K562 (cell line): ENCODE measurements at regions not wholly inside any gene's neighbourhood (a gene's known extent, or its start where the extent isn't known, plus 50 kb on each side); places are given as distances from the start of the nearest gene placed in this dataset.

ENCODE experiments used
- ATAC-seq: fragments of 200-7000 bp; cut with Tn5 transposase; 3 replicates; pipeline ENCODE4 v1.9.1; 2020; ENCODE audit warnings: moderate library complexity
- BruUV-seq: library from RNA; stranded (reverse); fragments of 400-500 nt; replicated peaks from 2 replicates; lab custom pipeline; 2021; lab: Mats Ljungman, UMichigan
- CTCF ChIA-PET: fragments of 300-600 bp; formaldehyde crosslinking; extraction: SDS; loops from one replicate; lab custom pipeline; 2021; ENCODE audit warnings: low intra/inter-chr PET ratio; lab: Yijun Ruan, JAX
- POLR2A ChIA-PET: fragments of 300-600, 350-650 bp; sonication (Branson Sonifier 250); formaldehyde crosslinking; extraction: SDS; loops from one replicate; lab custom pipeline; 2021; ENCODE audit warnings: antibody characterized with exemption, inconsistent platforms; lab: Yijun Ruan, JAX
- DNase-seq, 4 experiments: peaks; one replicate each; pipeline versions ENCODE4 v3.0.0 to v3.0.0-alpha.2; 2011 to 2018; ENCODE audit warnings: low spot score in 3 of 4, mixed read lengths in 3 of 4; ENCODE audit errors: extremely low read depth in 1 of 4
- FAIRE-seq: peaks from 2 replicates; lab custom pipeline; 2011; peaks lifted over from hg19 to GRCh38; lab: Jason Lieb, UNC
- H2AFZ ChIP-seq: 2 replicates; pipeline ENCODE4 v1.6.0; 2011; ENCODE audit warnings: low read depth, low read length, control low read depth, inconsistent platforms
- H3K27ac ChIP-seq: fragments of 200-600 bp; 3 replicates; pipeline ENCODE4 v1.8.0; 2011; ENCODE audit warnings: low read depth, mild to moderate bottlenecking, control low read depth, inconsistent platforms, low read length, moderate library complexity, mixed read lengths; ENCODE audit errors: extremely low read depth
- H3K27me3 ChIP-seq, 2 experiments: fragments of 300-600 bp in 1 of 2; 2 replicates in 1 of 2; 3 replicates in 1 of 2; pipeline versions ENCODE4 v1.6.0 to v1.8.0; 2011; ENCODE audit warnings: inconsistent platforms in 2 of 2, low read length in 2 of 2, mild to moderate bottlenecking in 1 of 2, mixed read lengths in 1 of 2, moderate library complexity in 1 of 2; ENCODE audit not compliant: control insufficient read depth in 2 of 2, insufficient read depth in 2 of 2
- H3K36me3 ChIP-seq: fragments of 300-600 bp; 3 replicates; pipeline ENCODE4 v1.8.0; 2011; ENCODE audit warnings: mild to moderate bottlenecking, low read length, inconsistent platforms; ENCODE audit not compliant: control insufficient read depth, insufficient read depth
- H3K4me1 ChIP-seq, 2 experiments: fragments of 200-600 bp in 1 of 2; replicated peaks in 1 of 2; 2 replicates in 1 of 2; 3 replicates in 1 of 2; pipeline versions ENCODE4 v1.5.1 to v1.8.0; 2011; ENCODE audit warnings: inconsistent platforms in 2 of 2, low read length in 2 of 2, mild to moderate bottlenecking in 1 of 2, mixed read lengths in 1 of 2, moderate library complexity in 1 of 2; ENCODE audit not compliant: control insufficient read depth in 2 of 2, insufficient read depth in 2 of 2
- H3K4me2 ChIP-seq: 2 replicates; pipeline ENCODE4 v1.6.1; 2011; ENCODE audit warnings: low read length, control low read depth, inconsistent platforms, mixed read lengths; ENCODE audit not compliant: insufficient read depth
- H3K4me3 ChIP-seq: fragments of 200-600 bp; sonication (generic), shearing (Covaris generic); 2 replicates; pipeline ENCODE4 v1.5.1; 2016; ENCODE audit warnings: control low read depth, inconsistent platforms
- H3K79me2 ChIP-seq: fragments of 200-600 bp; 3 replicates; pipeline ENCODE4 v1.8.0; 2011; ENCODE audit warnings: low read length, inconsistent platforms; ENCODE audit not compliant: control insufficient read depth, insufficient read depth
- H3K9ac ChIP-seq, 2 experiments: 2 replicates each; pipeline versions ENCODE4 v1.6.0 to v1.6.1; 2011; ENCODE audit warnings: low read depth in 2 of 2, low read length in 2 of 2, control low read depth in 1 of 2, inconsistent platforms in 1 of 2, mild to moderate bottlenecking in 1 of 2, mixed read lengths in 1 of 2; ENCODE audit not compliant: insufficient read depth in 1 of 2
- H3K9me1 ChIP-seq: one replicate; pipeline ENCODE4 v1.6.0; 2011; ENCODE audit warnings: inconsistent platforms, mild to moderate bottlenecking, low read length, moderate library complexity; ENCODE audit not compliant: control insufficient read depth, insufficient read depth
- H3K9me3 ChIP-seq: replicated peaks from 2 replicates; pipeline ENCODE4 v1.5.1; 2011; ENCODE audit warnings: low read depth, low read length, inconsistent platforms; ENCODE audit not compliant: control insufficient read depth, insufficient read depth
- H4K20me1 ChIP-seq: replicated peaks from 2 replicates; pipeline ENCODE4 v1.6.1; 2011; ENCODE audit warnings: low read length, inconsistent platforms, mixed read lengths; ENCODE audit not compliant: control insufficient read depth, insufficient read depth
- C11orf30 ChIP-seq: fragments of 450-650 bp; IDR thresholded peaks from 2 replicates; pipeline ENCODE4 v1.6.1; 2016; ENCODE audit warnings: low read depth, mild to moderate bottlenecking
- E2F4 ChIP-seq: sonication (generic); formaldehyde crosslinking; IDR thresholded peaks from 2 replicates; pipeline ENCODE4 v1.8.0; 2022; ENCODE audit warnings: mild to moderate bottlenecking, low read depth, missing genetic modification reagents
- ELK3 ChIP-seq: fragments of 450-650 bp; formaldehyde crosslinking; IDR thresholded peaks from 2 replicates; pipeline ENCODE4 v1.4.0; 2020; ENCODE audit warnings: mild to moderate bottlenecking
- IFI16 ChIP-seq: fragments of 250-450 bp; sonication (Bioruptor Pico); IDR thresholded peaks from 2 replicates; pipeline ENCODE4 v2.1.2; 2022; ENCODE audit warnings: mild to moderate bottlenecking, inconsistent platforms
- PBX2 ChIP-seq, 2 experiments: IDR thresholded peaks in 1 of 2; conservative IDR thresholded peaks in 1 of 2; 2 replicates each; pipeline ENCODE4 v1.6.1; 2016; ENCODE audit warnings: low read depth in 2 of 2, mild to moderate bottlenecking in 1 of 2, missing compliant biosample characterization in 1 of 2, missing genetic modification characterization in 1 of 2, moderate library complexity in 1 of 2
- POU5F1 ChIP-seq: fragments of 150-350 bp; IDR thresholded peaks from 2 replicates; pipeline ENCODE4 v1.6.1; 2014; ENCODE audit warnings: borderline replicate concordance, low read length, low read depth, mild to moderate bottlenecking; ENCODE audit not compliant: partially characterized antibody
- PTRF ChIP-seq: fragments of 450-650 bp; IDR thresholded peaks from 2 replicates; pipeline ENCODE4 v1.6.1; 2016; ENCODE audit warnings: mild to moderate bottlenecking, missing genetic modification characterization, missing compliant biosample characterization
- ZNF121 ChIP-seq: sonication (generic); formaldehyde crosslinking; conservative IDR thresholded peaks from 2 replicates; pipeline ENCODE4 v1.8.0; 2022; ENCODE audit warnings: missing genetic modification reagents
- ZNF165 ChIP-seq: fragments of 250-450 bp; sonication (Bioruptor Pico); IDR thresholded peaks from 2 replicates; pipeline ENCODE4 v1.4.0; 2020; ENCODE audit warnings: borderline replicate concordance
- ZNF23 ChIP-seq: fragments of 250-450 bp; sonication (Bioruptor Pico); IDR thresholded peaks from 2 replicates; pipeline ENCODE4 v1.4.0; 2020; ENCODE audit warnings: mild to moderate bottlenecking
- ZNF592 ChIP-seq: fragments of 450-650 bp; IDR thresholded peaks from 2 replicates; pipeline ENCODE4 v1.6.1; 2017; ENCODE audit warnings: antibody characterized with exemption, mild to moderate bottlenecking
- WGBS: fragments of 100-300 bp; shearing (Covaris generic); methylation state at CpG from one replicate; pipeline ENCODE4 v1.1.6; 2016; ENCODE audit warnings: low coverage, mixed read lengths; ENCODE audit not compliant: insufficient coverage; ENCODE audit errors: missing lambda C conversion rate; 5-methylcytosine and 5-hydroxymethylcytosine counted together
- in situ Hi-C: fragments of 300-500 bp; cut with MboI; formaldehyde crosslinking; loops from 4 replicates; pipeline ENCODE4 v1.15.0; 2018; ENCODE audit warnings: inconsistent platforms, mixed read lengths
- intact Hi-C: fragments of 100-400 bp; cut with micrococcal nuclease; formaldehyde crosslinking; loops from 2 replicates; pipeline ENCODE4 v1.14.2; 2022

GRCh38 chr2:105607920-105608504 is 136.7 kb upstream of the NCK2 start:
- DNase-seq: no peak
- H2AFZ ChIP-seq: no peak overlapping the region
- FAIRE-seq: no peak
- BruUV-seq: no TSS peak
- H3K4me2 ChIP-seq: no peak overlapping the region
- CTCF ChIA-PET: no interaction called here
- POLR2A ChIA-PET: interaction anchor here (0.5 to 1.4 kb wide), 2 partner anchors 12 to 111 kb away, joined by 3 to 4 read pairs; no protein-coding TSS in a partner anchor
- no peaks in the 10 kb centered on the region for H3K9me1 ChIP-seq
- no peak overlapping the region for H3K27ac ChIP-seq
- WGBS: 69% methylated on average over 4 of the region's 4 CpGs
- H3K4me3 ChIP-seq: no peak overlapping the region
- no peaks in the 10 kb centered on the region for H4K20me1 ChIP-seq
- H3K4me1 ChIP-seq: peaks cover 0 to 10% of the 10 kb centered on the region in 2 experiments
- no peaks in the 10 kb centered on the region for H3K36me3 ChIP-seq
- no peaks in the 10 kb centered on the region for H3K79me2 ChIP-seq
- in situ Hi-C loops: no loop called here
- intact Hi-C loops: no loop called here
- H3K27me3 ChIP-seq: no peaks in the 10 kb centered on the region
- H3K9ac ChIP-seq: peak overlapping the region in 1 of 2 experiments; percentile 6; a peak in 1 of 4 replicates
- no peaks in the 10 kb centered on the region for H3K9me3 ChIP-seq
- ATAC-seq: no peak
- TF ChIP-seq E2F4 (CRISPR knock-in tag) (no peak), ZNF592 (no peak), IFI16 (CRISPR knock-in tag) (no peak), C11orf30 (no peak), ZNF121 (CRISPR knock-in tag) (no peak), POU5F1 (no peak), ZNF23 (CRISPR knock-in tag) (no peak), ZNF165 (CRISPR knock-in tag) (no peak), PBX2 (CRISPR knock-in tag; IDR thresholded peaks at IDR 0.05; ENCODE audit: low read depth) (no peak), PBX2 (tag; conservative IDR thresholded peaks at IDR 0.05; ENCODE audit: low read depth) (no peak), ELK3 (CRISPR knock-in tag) (no peak), PTRF (tag) (no peak)
